HG02870 (cell line): ENCODE measurements at regions not wholly inside any gene's neighbourhood (a gene's known extent, or its start where the extent isn't known, plus 50 kb on each side); places are given as distances from the start of the nearest gene placed in this dataset.
"Not testable (repeated sequence)": the region's sequence is repeated elsewhere in the genome, so short reads cannot be mapped to it uniquely, and the experiment has no call there.

Source experiments
- ATAC-seq: cut with Tn5 transposase; IDR thresholded peaks from one replicate; pipeline ENCODE4 v1.9.1; 2021; ENCODE audit warnings: mild to moderate bottlenecking, moderate library complexity; ENCODE audit not compliant: unreplicated experiment

DNA sequence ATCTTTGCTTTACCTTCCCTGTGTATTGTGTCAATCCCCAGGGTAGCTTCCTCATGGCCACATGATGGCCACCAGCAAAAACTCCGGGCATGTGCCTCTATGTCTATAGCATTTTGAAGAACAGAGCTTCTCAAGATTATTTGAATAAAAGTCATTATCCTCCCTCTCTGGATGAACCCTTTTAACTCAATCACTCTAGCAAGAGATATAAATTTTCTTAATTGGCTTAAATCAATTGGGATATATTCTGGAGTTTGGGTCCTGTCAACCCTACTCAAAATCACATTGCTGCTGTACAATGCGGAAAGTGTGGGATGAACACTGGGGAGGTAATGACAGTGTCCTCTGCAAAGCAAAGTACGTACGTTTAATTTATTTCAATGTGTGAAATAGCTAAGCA, 370.6 kb upstream of the LRRC3B start:
- no peak for ATAC-seq

- no peak for ATAC-seq
These were observed 366.3 kb upstream of the LRRC3B start for GRCh38 chr3:26256224-26256623.

GRCh38 chr3:26259176-26259575, 363.4 kb upstream of the LRRC3B start:
- no peak for ATAC-seq

DNA sequence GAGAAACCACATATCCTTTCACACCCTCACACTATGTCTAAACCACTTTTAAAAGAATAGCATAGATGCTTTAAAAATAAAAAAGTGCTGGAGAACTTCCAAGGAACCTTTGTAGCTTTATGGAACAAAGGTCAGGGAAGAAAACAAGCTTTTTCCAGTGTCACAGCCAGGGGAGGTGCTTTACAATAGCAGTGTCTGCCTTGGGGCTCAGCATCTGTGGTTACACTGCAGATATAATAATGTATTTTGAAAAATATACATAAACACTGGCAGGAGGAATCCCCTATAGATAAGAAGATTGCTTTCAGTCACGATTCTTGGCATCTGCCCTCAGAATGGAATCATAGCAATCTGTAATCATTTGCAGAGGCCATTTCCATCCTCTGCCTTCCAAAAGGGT, 362.4 kb upstream of the LRRC3B start:
- no peak for ATAC-seq

DNA sequence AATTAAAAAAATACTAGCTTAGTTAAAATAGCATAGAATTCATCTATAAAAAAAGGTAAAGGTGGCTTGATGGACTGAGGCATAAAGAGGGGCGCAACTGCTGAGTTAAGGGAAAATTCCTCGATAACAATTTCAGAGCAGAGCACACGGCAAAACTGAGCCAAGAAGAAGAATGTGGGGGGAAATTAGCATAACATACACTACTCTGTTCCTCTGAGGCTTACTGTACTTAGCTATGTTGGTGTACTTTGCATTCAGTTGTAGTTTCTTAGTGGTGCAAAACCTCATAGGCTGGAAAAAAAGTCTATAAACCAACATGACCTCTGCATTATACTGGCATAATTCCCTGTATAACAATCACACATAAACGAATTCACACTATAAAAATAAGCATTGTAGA, 357.9 kb upstream of the LRRC3B start:
- ATAC-seq, result no peak

GRCh38 chr3:26271848-26272247, 350.7 kb upstream of the LRRC3B start:
- ATAC-seq, result no peak

GRCh38 chr3:26273196-26273595, 349.4 kb upstream of the LRRC3B start:
- ATAC-seq, result no peak

GRCh38 chr3:26279091-26279490, 343.5 kb upstream of the LRRC3B start:
- ATAC-seq, result no peak

- no peak for ATAC-seq
These were observed 342.1 kb upstream of the LRRC3B start for GRCh38 chr3:26280517-26280916.

DNA sequence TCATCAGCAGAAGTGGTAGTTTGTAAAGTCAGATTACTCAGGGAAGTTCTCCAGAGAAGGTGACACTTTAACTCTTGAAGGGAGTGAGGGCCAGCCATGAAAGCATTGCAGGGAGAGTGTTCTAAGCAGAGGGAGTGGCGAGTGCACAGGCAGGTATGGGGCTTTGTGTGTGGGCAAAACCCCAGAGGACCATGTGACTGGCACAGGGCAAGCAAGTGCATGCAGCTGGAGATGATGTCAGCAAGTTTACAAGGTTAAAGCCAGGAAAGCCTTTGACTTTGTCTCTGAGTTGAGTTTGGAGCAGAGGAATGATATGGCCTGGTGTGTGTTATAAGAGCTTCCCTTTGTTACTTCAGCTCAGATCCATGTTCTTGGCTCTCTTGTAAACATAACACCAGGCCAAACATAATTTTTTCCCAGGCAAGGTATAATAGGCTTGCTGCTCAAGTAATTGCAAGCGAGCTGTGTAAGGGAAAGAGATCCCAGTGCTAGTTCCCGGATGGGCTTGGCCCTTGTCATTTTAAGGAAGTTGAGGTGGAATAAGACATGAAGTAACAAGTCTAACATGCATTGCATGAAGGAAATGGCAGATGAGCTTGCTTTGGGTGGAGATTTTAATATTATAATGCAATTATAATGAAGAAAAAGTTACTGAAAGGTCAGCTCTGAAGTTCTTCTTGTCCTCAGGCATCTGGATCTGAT, 341.1 kb upstream of the LRRC3B start:
- ATAC-seq, result no peak

- not testable (repeated sequence) for ATAC-seq
These were observed 338.1 kb upstream of the LRRC3B start for GRCh38 chr3:26284503-26284902.

- no peak for ATAC-seq
These were observed 330.7 kb upstream of the LRRC3B start for GRCh38 chr3:26291840-26292239.

- no peak for ATAC-seq
These were observed 329.8 kb upstream of the LRRC3B start for GRCh38 chr3:26292780-26293179.

GRCh38 chr3:26293329-26293844, 329.2 kb upstream of the LRRC3B start:
- ATAC-seq, result no peak

- no peak for ATAC-seq
These were observed 315.4 kb upstream of the LRRC3B start for GRCh38 chr3:26307192-26307591.

DNA sequence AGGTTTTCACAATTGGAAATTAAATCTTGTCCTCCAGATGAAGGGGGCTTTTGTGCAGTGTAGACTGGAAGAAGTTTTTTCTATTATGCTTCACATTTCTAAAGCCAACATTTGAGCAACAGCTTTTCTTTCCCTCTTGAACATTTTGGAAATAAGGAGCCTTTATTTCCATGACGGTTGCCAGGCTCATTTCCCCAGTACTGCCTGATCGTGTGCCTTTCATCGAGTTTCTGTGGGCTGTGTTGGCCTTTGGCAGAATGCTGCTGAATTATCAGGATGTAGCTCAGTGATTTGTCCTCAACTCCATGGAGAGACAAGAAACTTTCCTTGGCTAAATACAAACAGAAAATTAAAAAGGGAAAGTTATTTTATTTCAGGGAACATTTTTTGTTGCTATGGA, 314.8 kb upstream of the LRRC3B start:
- no peak for ATAC-seq

GRCh38 chr3:26308454-26308853, 314.1 kb upstream of the LRRC3B start:
- ATAC-seq, result no peak

DNA sequence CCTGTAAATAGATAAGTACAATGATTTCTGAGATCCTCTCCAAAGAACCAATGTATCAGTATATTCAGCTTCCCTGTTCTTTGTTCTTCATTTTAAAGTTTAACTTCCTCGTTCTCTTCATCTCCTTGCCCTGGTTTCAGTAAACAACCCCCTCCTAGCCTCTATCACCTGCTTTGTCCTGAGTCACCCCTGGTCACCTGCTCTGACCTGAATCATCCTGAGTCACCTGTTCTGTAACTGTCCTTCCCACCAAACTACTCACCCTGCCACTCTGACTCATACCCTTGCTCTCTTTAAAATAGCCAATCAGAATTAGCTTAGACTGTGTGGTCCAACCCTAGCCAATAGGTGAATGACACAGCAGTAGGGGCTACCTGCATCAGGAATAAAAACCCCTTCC, 313.0 kb upstream of the LRRC3B start:
- ATAC-seq, result not testable (repeated sequence)

- no peak for ATAC-seq
These were observed 309.8 kb upstream of the LRRC3B start for GRCh38 chr3:26312816-26313215.

DNA sequence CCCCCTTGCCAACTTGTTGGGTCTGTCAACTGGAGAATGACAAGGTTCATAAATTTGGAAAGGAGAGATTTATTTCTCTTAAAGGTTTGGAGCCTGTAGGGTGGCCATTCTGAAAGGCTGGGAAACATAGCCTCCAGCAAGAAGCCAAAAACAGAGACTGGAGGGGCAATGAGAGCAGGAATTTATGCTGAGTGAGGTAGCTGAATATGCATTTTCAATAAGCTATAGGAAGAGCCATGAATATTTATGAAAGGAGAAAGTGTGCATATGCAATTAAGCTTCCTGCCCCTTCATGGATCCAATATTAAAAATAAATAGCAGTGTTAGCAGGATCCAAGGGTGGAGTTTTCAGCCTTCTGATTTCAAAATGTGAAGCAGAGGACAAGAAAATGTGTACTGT, 306.1 kb upstream of the LRRC3B start:
- ATAC-seq, result no peak

DNA sequence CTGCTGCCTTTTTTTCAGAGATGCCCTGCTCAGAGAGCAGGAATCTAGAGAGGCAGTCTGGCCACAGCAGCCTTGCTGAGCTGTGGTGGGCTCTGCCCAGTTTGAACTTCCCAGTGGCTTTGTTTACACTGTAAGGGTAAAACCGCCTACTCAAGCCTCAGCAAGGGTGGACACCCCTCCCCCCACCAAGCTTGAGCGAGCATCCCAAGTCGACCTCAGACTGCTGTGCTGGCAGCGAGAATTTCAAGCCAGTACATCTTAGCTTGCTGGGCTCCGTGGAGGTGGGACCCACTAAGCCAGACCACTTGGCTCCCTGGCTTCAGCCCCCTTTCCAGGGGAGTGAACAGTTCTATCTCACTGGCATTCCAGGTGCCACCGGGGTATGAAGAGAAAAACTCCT, 298.8 kb upstream of the LRRC3B start:
- not testable (repeated sequence) for ATAC-seq

GRCh38 chr3:26340001-26340400, 282.6 kb upstream of the LRRC3B start:
- ATAC-seq, result no peak

DNA sequence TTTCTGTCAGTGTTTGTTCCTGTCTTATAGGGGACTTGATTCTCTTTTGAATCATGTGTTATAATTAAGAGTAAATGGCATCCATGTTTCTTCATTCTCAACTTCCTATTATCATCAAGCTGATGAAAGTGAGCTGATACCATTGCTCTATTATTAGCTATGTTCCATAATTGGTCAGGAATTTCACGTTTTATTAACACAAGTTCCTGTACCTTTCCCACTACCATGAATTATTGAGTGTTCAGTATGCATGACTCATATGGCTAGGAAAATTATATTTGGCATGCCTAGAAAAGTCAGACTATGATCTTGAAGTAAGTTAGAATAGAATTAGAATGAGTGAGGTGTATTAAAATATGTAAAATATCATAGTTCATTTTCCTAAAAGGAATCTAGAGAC, 278.9 kb upstream of the LRRC3B start:
- ATAC-seq, result no peak
